ENCODE measurements at regions not wholly inside any gene's neighbourhood (a gene's known extent, or its start where the extent isn't known, plus 50 kb on each side); places are given as distances from the start of the nearest gene placed in this dataset.

DNA sequence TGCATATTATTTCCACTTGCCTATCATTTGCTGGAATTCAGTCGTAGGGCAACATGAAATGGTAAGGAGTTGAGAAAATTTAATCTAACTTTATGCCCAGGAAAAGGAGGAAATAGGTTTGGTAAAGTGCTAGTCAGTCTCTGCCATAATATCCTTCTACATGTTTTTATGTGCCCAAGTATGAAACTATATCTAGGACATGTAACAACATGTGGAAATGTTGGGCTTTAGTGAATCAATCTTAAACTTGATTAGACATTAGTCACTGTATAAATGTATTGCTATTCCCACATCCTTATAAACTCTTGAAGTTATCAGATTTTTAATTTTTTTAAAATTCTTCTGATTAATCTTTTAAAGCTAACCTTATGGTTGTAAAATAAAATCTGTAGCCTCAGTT, 204.7 kb upstream of the ZRANB2 start:
- H3K27me3 ChIP-seq: no peaks in the 10 kb centered on the region
- no peaks in the 10 kb centered on the region for H3K9me3 ChIP-seq
- H3K36me3 ChIP-seq: no peaks in the 10 kb centered on the region
- TF ChIP-seq POLR2A (IDR thresholded peaks at IDR 0.05): no peak
- no peaks in the 10 kb centered on the region for H3K4me1 ChIP-seq
- H3K4me3 ChIP-seq: no peak overlapping the region
- WGBS: 81% methylated on average over 1 of the region's 1 CpG
- no peak for DNase-seq (ENCODE audit: low spot score in 2 of 2)
- no peak overlapping the region for H3K27ac ChIP-seq

DNA sequence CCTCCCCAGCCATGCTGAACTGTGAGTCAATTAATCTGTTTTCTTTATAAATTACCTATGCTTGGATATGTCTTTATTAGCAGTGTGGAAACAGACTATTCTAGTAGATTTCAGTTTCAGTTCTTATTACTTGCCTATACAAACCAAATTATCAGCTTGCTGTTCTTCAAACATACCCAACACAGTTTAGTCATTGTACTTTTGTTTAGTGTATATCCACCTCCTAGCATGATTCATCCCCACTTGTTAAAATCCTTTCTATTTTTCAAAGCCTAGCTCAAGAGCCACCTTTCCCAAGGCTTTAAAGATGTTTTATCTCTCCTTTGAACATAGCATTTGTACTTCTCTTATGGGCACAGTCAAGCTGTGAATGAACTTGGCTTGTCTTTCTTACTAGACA, 195.6 kb upstream of the ZRANB2 start:
- H3K4me3 ChIP-seq: no peak overlapping the region
- DNase-seq (ENCODE audit: low spot score in 2 of 2): no peak
- TF ChIP-seq, protein P1, sequence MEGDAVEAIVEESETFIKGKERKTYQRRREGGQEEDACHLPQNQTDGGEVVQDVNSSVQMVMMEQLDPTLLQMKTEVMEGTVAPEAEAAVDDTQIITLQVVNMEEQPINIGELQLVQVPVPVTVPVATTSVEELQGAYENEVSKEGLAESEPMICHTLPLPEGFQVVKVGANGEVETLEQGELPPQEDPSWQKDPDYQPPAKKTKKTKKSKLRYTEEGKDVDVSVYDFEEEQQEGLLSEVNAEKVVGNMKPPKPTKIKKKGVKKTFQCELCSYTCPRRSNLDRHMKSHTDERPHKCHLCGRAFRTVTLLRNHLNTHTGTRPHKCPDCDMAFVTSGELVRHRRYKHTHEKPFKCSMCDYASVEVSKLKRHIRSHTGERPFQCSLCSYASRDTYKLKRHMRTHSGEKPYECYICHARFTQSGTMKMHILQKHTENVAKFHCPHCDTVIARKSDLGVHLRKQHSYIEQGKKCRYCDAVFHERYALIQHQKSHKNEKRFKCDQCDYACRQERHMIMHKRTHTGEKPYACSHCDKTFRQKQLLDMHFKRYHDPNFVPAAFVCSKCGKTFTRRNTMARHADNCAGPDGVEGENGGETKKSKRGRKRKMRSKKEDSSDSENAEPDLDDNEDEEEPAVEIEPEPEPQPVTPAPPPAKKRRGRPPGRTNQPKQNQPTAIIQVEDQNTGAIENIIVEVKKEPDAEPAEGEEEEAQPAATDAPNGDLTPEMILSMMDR (IDR thresholded peaks at IDR 0.05): no peak
- no peak for TF ChIP-seq EP300 (IDR thresholded peaks at IDR 0.05)
- TF ChIP-seq POLR2AphosphoS5 (IDR thresholded peaks at IDR 0.05): no peak
- no peak for TF ChIP-seq POLR2A (IDR thresholded peaks at IDR 0.05)
- H3K9me3 ChIP-seq: no peaks in the 10 kb centered on the region
- no peaks in the 10 kb centered on the region for H3K4me1 ChIP-seq
- no peaks in the 10 kb centered on the region for H3K27me3 ChIP-seq
- no peak overlapping the region for H3K27ac ChIP-seq
- no peaks in the 10 kb centered on the region for H3K36me3 ChIP-seq

DNA sequence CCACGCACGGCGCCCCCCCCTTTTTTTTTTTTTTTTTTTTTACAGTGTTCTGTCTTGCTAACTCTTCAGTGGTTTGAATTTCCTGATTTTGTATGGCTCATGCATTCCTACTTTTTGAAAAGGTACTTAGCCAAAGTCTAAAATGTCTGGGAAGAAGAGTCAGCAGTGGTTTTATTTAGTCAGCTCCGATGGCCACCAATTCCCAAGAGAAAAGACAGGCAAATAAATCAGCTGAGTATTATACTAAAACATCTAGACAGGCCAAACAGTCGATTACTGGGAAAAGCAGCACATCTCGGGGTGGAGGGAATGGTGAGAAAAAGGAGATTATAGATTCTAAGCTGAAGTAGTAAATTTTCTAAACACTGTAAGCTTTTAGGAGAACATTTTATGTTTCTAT, 192.5 kb upstream of the ZRANB2 start:
- Histone ChIP-seq H3K27me3 (no peaks in the 10 kb centered on the region), H3K36me3 (no peaks in the 10 kb centered on the region), H3K4me1 (no peaks in the 10 kb centered on the region), H3K9me3 (no peaks in the 10 kb centered on the region), H3K4me3 (no peak overlapping the region), H3K27ac (no peak overlapping the region)
- DNase-seq (ENCODE audit: low spot score in 2 of 2): no peak
- no peak for TF ChIP-seq POLR2AphosphoS5 (IDR thresholded peaks at IDR 0.05)
- no peak for TF ChIP-seq POLR2A (IDR thresholded peaks at IDR 0.05)
- TF ChIP-seq EP300 (IDR thresholded peaks at IDR 0.05): no peak
- TF ChIP-seq, protein P1 (IDR thresholded peaks at IDR 0.05): no peak
- WGBS: 42% methylated on average over 6 of the region's 6 CpGs

DNA sequence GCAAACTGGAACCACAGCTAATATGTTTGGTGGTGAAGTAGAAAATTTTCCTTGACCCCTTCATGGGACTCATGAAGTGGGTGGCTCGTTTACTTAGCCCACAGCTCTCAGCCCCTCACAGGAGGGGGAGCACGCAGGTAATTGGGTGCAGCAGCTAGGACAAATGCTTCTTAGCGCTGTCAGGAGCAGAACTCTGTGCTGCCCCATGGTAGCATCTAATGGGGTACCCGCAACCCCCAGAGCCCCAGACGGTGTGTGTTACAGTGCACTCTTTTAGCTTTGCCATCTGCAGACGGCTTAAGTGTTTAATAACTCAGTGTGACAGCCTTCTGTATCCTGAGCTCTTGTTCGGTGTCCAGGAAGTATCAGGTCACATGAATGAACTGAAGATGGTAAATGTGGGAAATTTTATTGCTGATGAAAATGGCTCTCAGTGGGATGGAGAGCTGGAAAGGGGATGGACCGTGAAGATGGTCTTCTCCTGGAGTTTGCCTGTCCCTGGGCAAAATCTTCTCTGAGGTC, 189.6 kb upstream of the ZRANB2 start:
- H3K4me1 ChIP-seq: no peaks in the 10 kb centered on the region
- no peaks in the 10 kb centered on the region for H3K36me3 ChIP-seq
- H3K27me3 ChIP-seq: no peaks in the 10 kb centered on the region
- H3K4me3 ChIP-seq: no peak overlapping the region
- TF ChIP-seq POLR2A (IDR thresholded peaks at IDR 0.05) (no peak), POLR2AphosphoS5 (IDR thresholded peaks at IDR 0.05) (no peak)
- WGBS: 68% methylated on average over 6 of the region's 8 CpGs
- no peaks in the 10 kb centered on the region for H3K9me3 ChIP-seq
- no peak overlapping the region for H3K27ac ChIP-seq
- no peak for DNase-seq (ENCODE audit: low spot score in 2 of 2)

DNA sequence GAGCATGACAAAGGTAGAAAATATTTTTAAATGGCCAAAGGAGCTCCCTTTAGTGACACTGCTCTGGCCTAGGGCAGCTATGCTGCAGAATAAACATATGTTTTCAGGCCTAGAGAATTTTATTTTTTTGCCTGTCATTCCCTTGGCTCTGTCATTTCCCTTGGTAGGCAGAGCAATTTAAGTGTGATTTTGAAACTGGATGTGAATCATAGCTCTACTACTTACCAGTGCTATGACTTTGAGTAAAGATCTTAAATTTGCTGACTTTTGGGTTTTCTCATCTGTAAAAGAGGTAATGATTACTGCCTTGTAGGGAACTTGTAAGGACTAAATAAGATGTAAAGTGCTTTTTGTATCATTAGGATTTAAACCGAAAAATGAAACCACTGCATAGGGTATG, 189.0 kb upstream of the ZRANB2 start:
- H3K27me3 ChIP-seq: no peaks in the 10 kb centered on the region
- no peaks in the 10 kb centered on the region for H3K36me3 ChIP-seq
- DNase-seq (ENCODE audit: low spot score in 2 of 2): no peak
- H3K27ac ChIP-seq: no peak overlapping the region
- TF ChIP-seq, protein P1 (IDR thresholded peaks at IDR 0.05): no peak
- TF ChIP-seq POLR2A (IDR thresholded peaks at IDR 0.05): no peak
- TF ChIP-seq EP300 (IDR thresholded peaks at IDR 0.05): no peak
- TF ChIP-seq POLR2AphosphoS5 (IDR thresholded peaks at IDR 0.05): no peak
- H3K4me3 ChIP-seq: no peak overlapping the region
- H3K9me3 ChIP-seq: no peaks in the 10 kb centered on the region
- WGBS: 93% methylated on average over 1 of the region's 1 CpG
- no peaks in the 10 kb centered on the region for H3K4me1 ChIP-seq

DNA sequence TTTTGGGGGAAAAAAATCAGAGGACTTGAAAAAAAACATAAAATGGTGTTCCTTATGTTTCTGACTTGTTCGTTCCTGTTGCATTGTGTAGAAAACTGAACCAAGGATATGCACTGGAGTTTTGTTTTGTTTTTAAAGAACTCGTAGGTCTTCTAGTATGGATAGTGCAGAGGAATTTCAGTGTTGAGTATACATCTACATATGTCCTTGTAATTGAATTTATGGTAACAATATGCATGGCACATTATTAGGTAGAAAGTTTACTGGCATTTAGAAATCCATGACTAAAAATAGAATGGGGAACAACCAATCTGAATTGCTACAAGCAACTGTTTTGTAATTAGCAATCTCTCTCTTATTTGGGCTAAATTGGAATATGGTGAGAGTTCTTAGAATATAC, 188.3 kb upstream of the ZRANB2 start:
- Histone ChIP-seq H3K36me3 (no peaks in the 10 kb centered on the region), H3K27me3 (no peaks in the 10 kb centered on the region), H3K4me3 (no peak overlapping the region), H3K4me1 (no peaks in the 10 kb centered on the region), H3K27ac (no peak overlapping the region), H3K9me3 (no peaks in the 10 kb centered on the region)
- no peak for DNase-seq (ENCODE audit: low spot score in 2 of 2)
- 48% methylated on average over 2 of the region's 2 CpGs for WGBS
- TF ChIP-seq, protein P1 (IDR thresholded peaks at IDR 0.05): no peak
- TF ChIP-seq POLR2AphosphoS5 (IDR thresholded peaks at IDR 0.05): no peak
- TF ChIP-seq POLR2A (IDR thresholded peaks at IDR 0.05): no peak
- TF ChIP-seq EP300 (IDR thresholded peaks at IDR 0.05): no peak
